ENCODE measurements at regions not wholly inside any gene's neighbourhood (a gene's known extent, or its start where the extent isn't known, plus 50 kb on each side); places are given as distances from the start of the nearest gene placed in this dataset.

DNA sequence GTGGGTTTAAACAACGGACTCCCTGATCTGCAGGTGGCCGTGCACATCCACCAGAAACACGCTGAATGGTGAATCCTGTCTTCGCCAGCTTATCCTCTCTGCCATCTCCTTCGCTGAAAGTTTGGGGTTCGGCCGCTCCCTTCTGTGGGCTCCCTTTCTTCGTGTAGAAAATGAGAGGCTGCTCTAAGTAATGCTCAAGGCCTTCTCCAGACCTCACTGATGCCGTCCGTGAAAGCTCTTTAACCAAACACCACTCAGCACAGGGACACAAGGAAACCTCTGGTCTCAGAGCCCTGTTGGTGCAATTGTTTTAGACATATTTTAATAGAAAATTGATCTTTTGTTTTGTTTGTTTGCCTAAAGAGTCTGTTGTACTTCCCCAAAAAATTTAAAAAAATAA, 596.5 kb downstream of the IRX1 start:
- TF ChIP-seq NFRKB (IDR thresholded peaks at IDR 0.05) (no peak), SUZ12 (IDR thresholded peaks at IDR 0.05) (no peak), SP1 (IDR thresholded peaks at IDR 0.05) (no peak), HDGF (IDR thresholded peaks at IDR 0.05; ENCODE audit: borderline replicate concordance) (no peak), TARDBP (IDR thresholded peaks at IDR 0.05) (no peak)

All from HEK293T (cell line).